GM23248 (cell line): ENCODE measurements at regions not wholly inside any gene's neighbourhood (a gene's known extent, or its start where the extent isn't known, plus 50 kb on each side); places are given as distances from the start of the nearest gene placed in this dataset.

ENCODE experiments used
- DNase-seq: peaks from one replicate; pipeline ENCODE4 v3.0.0-alpha.2; 2015
- H2AFZ ChIP-seq: fragments of 200-600 bp; sonication (generic); 2 replicates; pipeline ENCODE4 v1.6.1; 2016; ENCODE audit warnings: antibody characterized with exemption
- H3F3A ChIP-seq: fragments of 200-600 bp; sonication (generic); 2 replicates; pipeline ENCODE4 v1.6.1; 2016; ENCODE audit warnings: mild to moderate bottlenecking, antibody characterized with exemption, mixed run types; ENCODE audit not compliant: insufficient read depth
- H3K27ac ChIP-seq: fragments of 200-600 bp; sonication (generic); 2 replicates; pipeline ENCODE4 v1.5.1; 2016; ENCODE audit warnings: mild to moderate bottlenecking
- H3K27me3 ChIP-seq: fragments of 200-600 bp; sonication (generic); replicated peaks from 2 replicates; pipeline ENCODE4 v1.6.1; 2016; ENCODE audit warnings: mild to moderate bottlenecking; ENCODE audit not compliant: insufficient read depth
- H3K36me3 ChIP-seq: fragments of 200-600 bp; sonication (generic); 2 replicates; pipeline ENCODE4 v1.6.1; 2016; ENCODE audit warnings: low read depth, mild to moderate bottlenecking
- H3K4me1 ChIP-seq: fragments of 200-600 bp; sonication (generic); 2 replicates; pipeline ENCODE4 v1.6.1; 2016; ENCODE audit warnings: mild to moderate bottlenecking; ENCODE audit not compliant: insufficient read depth
- H3K4me2 ChIP-seq: fragments of 200-600 bp; sonication (generic); one replicate; pipeline ENCODE4 v1.6.1; 2016; ENCODE audit warnings: mild to moderate bottlenecking; ENCODE audit not compliant: unreplicated experiment
- H3K4me3 ChIP-seq: fragments of 200-600 bp; sonication (generic); 2 replicates; pipeline ENCODE4 v1.5.1; 2016; ENCODE audit warnings: mild to moderate bottlenecking
- H3K79me2 ChIP-seq: fragments of 200-600 bp; sonication (generic); 2 replicates; pipeline ENCODE4 v1.6.1; 2016; ENCODE audit warnings: mild to moderate bottlenecking; ENCODE audit not compliant: insufficient read depth
- H3K9ac ChIP-seq: fragments of 200-600 bp; sonication (generic); 2 replicates; pipeline ENCODE4 v1.6.1; 2016; ENCODE audit warnings: mild to moderate bottlenecking
- H3K9me2 ChIP-seq: fragments of 200-600 bp; sonication (generic); 2 replicates; pipeline ENCODE4 v1.6.1; 2016; ENCODE audit warnings: mixed run types, mild to moderate bottlenecking, moderate library complexity; ENCODE audit not compliant: insufficient read depth
- H3K9me3 ChIP-seq: fragments of 200-600 bp; sonication (generic); one replicate; pipeline ENCODE4 v1.6.1; 2017; ENCODE audit warnings: low read depth
- H4K20me1 ChIP-seq: fragments of 200-600 bp; sonication (generic); 2 replicates; pipeline ENCODE4 v1.6.0; 2016; ENCODE audit not compliant: insufficient read depth
- EZH2 ChIP-seq: fragments of 200-600 bp; sonication (generic); IDR thresholded peaks from 2 replicates; pipeline ENCODE4 v1.6.1; 2018; ENCODE audit warnings: antibody characterized with exemption, mild to moderate bottlenecking; ENCODE audit not compliant: insufficient read depth, poor library complexity, severe bottlenecking
- EZH2phosphoT487 ChIP-seq: fragments of 200-600 bp; sonication (generic); IDR thresholded peaks from 2 replicates; pipeline ENCODE4 v1.6.1; 2018; ENCODE audit warnings: antibody characterized with exemption, moderate library complexity, mild to moderate bottlenecking, low read depth; ENCODE audit not compliant: insufficient read depth
- WGBS, 2 experiments: methylation state at CpG; one replicate each; pipeline ENCODE4 v1.1.6; 2015 to 2017; ENCODE audit warnings: low lambda C conversion rate in 2 of 2, low coverage in 1 of 2; ENCODE audit errors: missing lambda C conversion rate in 2 of 2; 5-methylcytosine and 5-hydroxymethylcytosine counted together
- in situ Hi-C: fragments of 300-500 bp; cut with MboI; formaldehyde crosslinking; loops from 2 replicates; pipeline ENCODE4 v1.15.0; 2020

DNA sequence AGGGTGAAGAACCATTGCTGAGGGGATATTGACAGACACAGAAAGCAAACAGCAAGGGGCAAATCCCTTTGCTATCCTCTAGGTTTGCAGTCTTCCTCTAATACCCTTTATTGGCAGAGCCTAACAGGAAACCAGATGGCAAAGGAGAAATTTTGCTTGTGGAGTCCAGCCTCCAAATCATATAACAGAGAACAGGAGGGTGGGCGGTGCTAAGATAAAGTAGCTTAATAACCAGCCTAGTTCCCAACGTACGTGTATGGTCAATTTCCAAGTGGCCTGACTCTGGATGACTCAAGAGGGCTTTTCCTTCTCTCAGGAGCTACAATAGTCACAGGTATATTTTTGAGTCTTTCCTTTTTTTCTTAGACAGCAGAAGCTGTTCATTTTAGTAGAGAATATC lies 404.5 kb downstream of the PDCD6IP start:
- Histone ChIP-seq H3K9me3 (no peaks in the 10 kb centered on the region), H3F3A (no peaks in the 10 kb centered on the region), H3K27ac (no peak overlapping the region), H3K4me3 (no peak overlapping the region), H3K4me1 (no peaks in the 10 kb centered on the region), H3K36me3 (no peaks in the 10 kb centered on the region), H3K27me3 (no peaks in the 10 kb centered on the region), H3K9ac (no peak overlapping the region), H4K20me1 (no peaks in the 10 kb centered on the region), H2AFZ (no peak overlapping the region), H3K9me2 (no peaks in the 10 kb centered on the region), H3K79me2 (no peaks in the 10 kb centered on the region), H3K4me2 (no peak overlapping the region)
- in situ Hi-C loops = no loop called here
- DNase-seq = no peak
- WGBS, 2 experiments = 22 to 32% methylated on average over 3 of the region's 3 CpGs
- TF ChIP-seq EZH2phosphoT487 (no peak), EZH2 (no peak)

GRCh38 chr3:34203386-34203785 lies 405.0 kb downstream of the PDCD6IP start:
- WGBS, 2 experiments = 9 to 10% methylated on average over 4 of the region's 4 CpGs
- Histone ChIP-seq H3K27ac (no peak overlapping the region), H3K9me2 (no peaks in the 10 kb centered on the region), H3K4me2 (no peak overlapping the region), H3K36me3 (no peaks in the 10 kb centered on the region), H2AFZ (no peak overlapping the region), H3K9ac (no peak overlapping the region), H3K27me3 (no peaks in the 10 kb centered on the region), H3K9me3 (no peaks in the 10 kb centered on the region), H3K4me1 (no peaks in the 10 kb centered on the region), H3K4me3 (no peak overlapping the region), H3K79me2 (no peaks in the 10 kb centered on the region), H4K20me1 (no peaks in the 10 kb centered on the region), H3F3A (no peaks in the 10 kb centered on the region)
- in situ Hi-C loops = no loop called here
- TF ChIP-seq EZH2 (no peak), EZH2phosphoT487 (no peak)
- no peak for DNase-seq

DNA sequence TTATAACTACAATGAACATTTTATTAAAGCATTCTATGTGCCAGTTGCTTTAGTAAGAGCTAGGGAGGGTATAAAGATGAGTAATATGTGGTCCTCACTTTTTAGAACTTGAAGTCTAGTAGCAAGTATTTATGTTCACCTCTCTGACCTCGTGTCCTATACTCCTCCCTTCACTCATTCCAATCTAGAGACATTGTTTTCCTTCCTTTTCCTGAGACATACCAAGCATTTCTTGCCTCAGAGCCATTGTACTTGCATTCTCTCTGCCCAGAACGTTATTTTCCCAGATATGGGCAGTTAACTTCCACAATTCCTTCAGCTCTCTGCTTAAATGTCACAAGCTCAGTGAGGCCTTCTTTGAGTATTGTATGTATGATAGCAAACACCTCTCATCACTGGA lies 408.6 kb downstream of the PDCD6IP start:
- H2AFZ ChIP-seq = no peak overlapping the region
- no peaks in the 10 kb centered on the region for H3K36me3 ChIP-seq
- no peak for TF ChIP-seq EZH2
- no peak for TF ChIP-seq EZH2phosphoT487
- no peaks in the 10 kb centered on the region for H3K79me2 ChIP-seq
- WGBS, 2 experiments = 0 to 5% methylated on average over 2 of the region's 2 CpGs
- no peak for DNase-seq
- H3F3A ChIP-seq = no peaks in the 10 kb centered on the region
- H3K4me1 ChIP-seq = no peaks in the 10 kb centered on the region
- no peaks in the 10 kb centered on the region for H3K9me3 ChIP-seq
- H3K27me3 ChIP-seq = no peaks in the 10 kb centered on the region
- no peaks in the 10 kb centered on the region for H4K20me1 ChIP-seq
- H3K9me2 ChIP-seq = no peaks in the 10 kb centered on the region
- no peak overlapping the region for H3K4me2 ChIP-seq
- no peak overlapping the region for H3K27ac ChIP-seq
- H3K4me3 ChIP-seq = no peak overlapping the region
- in situ Hi-C loops = no loop called here
- H3K9ac ChIP-seq = no peak overlapping the region

DNA sequence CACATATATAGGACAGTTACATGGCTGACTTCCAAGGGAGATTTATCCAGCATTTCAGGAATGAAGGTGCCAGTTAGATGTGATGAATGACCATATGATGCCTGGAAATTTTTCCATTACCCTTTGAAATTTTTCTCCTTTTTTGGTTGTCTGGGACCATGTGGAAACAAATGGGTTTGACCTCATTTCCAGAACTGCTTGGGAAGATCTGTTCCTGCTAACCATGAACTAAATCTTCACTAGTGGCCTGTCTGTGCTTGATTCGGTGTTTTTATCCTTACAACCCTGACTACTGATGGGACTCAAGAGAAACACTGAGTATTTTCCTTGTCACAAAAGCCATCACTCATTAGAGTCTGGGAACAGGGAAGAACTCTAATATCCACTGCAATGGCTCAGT lies 409.4 kb downstream of the PDCD6IP start:
- TF ChIP-seq EZH2phosphoT487 = no peak
- no peak for TF ChIP-seq EZH2
- Histone ChIP-seq H3K27me3 (no peaks in the 10 kb centered on the region), H3K9me3 (no peaks in the 10 kb centered on the region), H3F3A (no peaks in the 10 kb centered on the region), H3K79me2 (no peaks in the 10 kb centered on the region), H3K4me3 (no peak overlapping the region), H2AFZ (no peak overlapping the region), H3K27ac (no peak overlapping the region), H3K9me2 (no peaks in the 10 kb centered on the region), H3K4me2 (no peak overlapping the region), H3K36me3 (no peaks in the 10 kb centered on the region), H3K4me1 (no peaks in the 10 kb centered on the region), H4K20me1 (no peaks in the 10 kb centered on the region), H3K9ac (no peak overlapping the region)
- in situ Hi-C loops = no loop called here
- no peak for DNase-seq
- 7 to 8% methylated on average over 1 of the region's 1 CpG for WGBS, 2 experiments

DNA sequence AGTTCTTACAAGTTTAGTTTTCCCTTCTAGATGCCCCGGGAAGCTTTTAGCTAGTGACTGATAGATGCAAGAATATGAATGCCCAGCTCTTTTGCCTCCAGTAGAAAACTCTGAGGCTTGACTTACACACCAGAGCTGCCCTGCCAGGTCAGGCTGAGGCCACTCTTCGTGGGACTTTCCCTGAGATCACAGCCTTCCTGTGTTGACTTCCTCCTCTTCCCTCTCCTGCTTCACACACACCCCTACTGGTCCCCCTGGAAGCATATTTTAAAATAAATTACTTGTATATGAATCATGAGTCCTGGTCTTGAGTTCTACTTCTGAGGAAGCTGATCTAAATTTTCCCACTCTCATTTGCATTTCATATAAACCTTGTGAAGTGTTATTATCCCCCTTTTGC lies 413.7 kb downstream of the PDCD6IP start:
- no peak for DNase-seq
- Histone ChIP-seq H3K27me3 (no peaks in the 10 kb centered on the region), H4K20me1 (no peaks in the 10 kb centered on the region), H3K27ac (no peak overlapping the region), H3F3A (no peaks in the 10 kb centered on the region), H3K4me2 (no peak overlapping the region), H3K9ac (no peak overlapping the region), H3K79me2 (no peaks in the 10 kb centered on the region), H3K9me2 (no peaks in the 10 kb centered on the region), H3K9me3 (no peaks in the 10 kb centered on the region), H3K36me3 (no peaks in the 10 kb centered on the region), H3K4me3 (no peak overlapping the region), H3K4me1 (no peaks in the 10 kb centered on the region), H2AFZ (no peak overlapping the region)
- TF ChIP-seq EZH2 = no peak
- TF ChIP-seq EZH2phosphoT487 = no peak
- WGBS, 2 experiments = 8 to 17% methylated on average over 2 of the region's 2 CpGs
- in situ Hi-C loops = no loop called here
